GM19023 (cell line): ENCODE measurements at regions not wholly inside any gene's neighbourhood (a gene's known extent, or its start where the extent isn't known, plus 50 kb on each side); places are given as distances from the start of the nearest gene placed in this dataset.
"Not testable (repeated sequence)": the region's sequence is repeated elsewhere in the genome, so short reads cannot be mapped to it uniquely, and the experiment has no call there.

Source experiments
- ATAC-seq: cut with Tn5 transposase; IDR thresholded peaks from one replicate; pipeline ENCODE4 v1.9.1; 2021; ENCODE audit warnings: mild to moderate bottlenecking, moderate library complexity; ENCODE audit not compliant: unreplicated experiment

- no peak for ATAC-seq
Observed at GRCh38 chr14:105852378-105853088, 326.1 kb downstream of the TMEM121 start.

GRCh38 chr14:105853089-105853906 lies 326.9 kb downstream of the TMEM121 start:
- ATAC-seq: no peak

DNA sequence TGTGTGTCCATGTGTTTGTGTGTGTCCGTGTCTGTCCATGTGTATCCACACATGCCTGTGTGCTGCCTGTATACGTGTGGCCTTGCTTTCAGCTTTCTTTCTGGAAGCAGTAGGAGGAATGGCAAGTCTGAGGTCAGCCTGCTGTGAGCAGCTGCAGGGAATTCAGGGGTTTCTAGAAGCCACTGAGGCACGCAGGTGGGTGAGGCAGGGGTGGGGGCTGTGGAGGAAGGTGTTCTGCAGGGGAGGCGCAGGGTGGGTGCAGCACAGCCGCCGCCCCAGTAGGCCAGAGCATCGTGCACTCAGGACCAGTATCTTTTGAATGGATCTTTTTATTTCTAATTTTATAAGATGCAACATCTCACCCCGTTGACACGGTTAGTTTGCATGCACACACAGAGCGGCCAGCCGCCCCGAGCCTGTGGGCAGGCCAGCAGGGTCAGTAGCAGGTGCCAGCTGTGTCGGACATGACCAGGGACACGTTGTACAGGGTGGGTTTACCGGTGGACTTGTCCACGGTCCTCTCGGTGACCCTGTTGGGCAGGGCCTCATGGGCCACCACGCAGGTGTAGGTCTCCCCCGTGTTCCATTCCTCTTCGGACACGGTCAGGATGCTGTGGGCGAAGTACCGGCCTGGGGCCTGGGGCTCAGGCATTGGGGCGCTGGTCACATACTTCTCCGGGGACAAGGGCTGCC lies 327.7 kb downstream of the TMEM121 start:
- ATAC-seq: no peak

DNA sequence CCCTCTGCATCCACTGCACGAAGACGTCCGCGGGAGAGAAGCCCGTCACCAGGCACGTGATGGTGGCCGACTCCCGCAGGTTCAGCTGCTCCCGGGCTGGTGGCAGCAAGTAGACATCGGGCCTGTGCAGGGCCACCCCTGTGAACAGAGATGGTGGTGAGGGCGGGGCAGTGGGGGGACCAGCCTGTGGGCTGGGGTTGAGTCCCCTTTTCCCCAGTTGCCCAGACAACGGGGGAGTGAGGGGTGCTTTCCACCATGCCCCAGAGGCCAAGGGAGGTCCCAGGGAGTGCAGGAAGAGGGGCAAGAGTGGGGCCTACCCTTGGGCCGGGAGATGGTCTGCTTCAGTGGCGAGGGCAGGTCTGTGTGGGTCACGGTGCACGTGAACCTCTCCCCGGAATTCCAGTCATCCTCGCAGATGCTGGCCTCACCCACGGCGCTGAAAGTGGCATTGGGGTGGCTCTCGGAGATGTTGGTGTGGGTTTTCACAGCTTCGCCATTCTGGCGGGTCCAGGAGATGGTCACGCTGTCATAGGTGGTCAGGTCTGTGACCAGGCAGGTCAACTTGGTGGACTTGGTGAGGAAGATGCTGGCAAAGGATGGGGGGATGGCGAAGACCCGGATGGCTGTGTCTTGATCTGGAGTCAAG lies 328.3 kb downstream of the TMEM121 start:
- no peak for ATAC-seq

DNA sequence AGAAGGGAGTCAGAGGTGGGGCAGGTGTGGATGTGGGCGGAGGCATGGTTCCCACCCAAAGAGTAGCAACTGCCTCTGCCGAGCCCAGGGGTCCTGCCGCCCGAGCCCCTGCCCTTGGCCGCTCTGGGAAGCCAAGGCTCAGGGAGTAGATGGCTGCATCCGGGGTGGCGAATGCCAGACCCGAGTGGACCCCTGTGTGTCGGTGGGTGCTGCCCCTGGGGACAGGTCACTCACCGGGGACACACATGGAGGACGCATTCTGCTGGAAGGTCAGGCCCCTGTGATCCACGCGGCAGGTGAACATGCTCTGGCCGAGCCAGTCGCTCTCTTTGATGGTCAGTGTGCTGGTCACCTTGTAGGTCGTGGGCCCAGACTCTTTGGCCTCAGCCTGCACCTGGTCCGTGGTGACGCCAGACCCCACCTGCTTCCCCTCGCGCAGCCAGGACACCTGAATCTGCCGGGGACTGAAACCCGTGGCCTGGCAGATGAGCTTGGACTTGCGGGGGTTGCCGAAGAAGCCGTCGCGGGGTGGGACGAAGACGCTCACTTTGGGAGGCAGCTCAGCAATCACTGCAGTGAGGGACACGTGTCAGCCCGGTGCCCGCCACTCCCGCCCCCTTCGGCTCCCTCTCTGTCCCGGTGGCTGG lies 329.0 kb downstream of the TMEM121 start:
- no peak for ATAC-seq

DNA sequence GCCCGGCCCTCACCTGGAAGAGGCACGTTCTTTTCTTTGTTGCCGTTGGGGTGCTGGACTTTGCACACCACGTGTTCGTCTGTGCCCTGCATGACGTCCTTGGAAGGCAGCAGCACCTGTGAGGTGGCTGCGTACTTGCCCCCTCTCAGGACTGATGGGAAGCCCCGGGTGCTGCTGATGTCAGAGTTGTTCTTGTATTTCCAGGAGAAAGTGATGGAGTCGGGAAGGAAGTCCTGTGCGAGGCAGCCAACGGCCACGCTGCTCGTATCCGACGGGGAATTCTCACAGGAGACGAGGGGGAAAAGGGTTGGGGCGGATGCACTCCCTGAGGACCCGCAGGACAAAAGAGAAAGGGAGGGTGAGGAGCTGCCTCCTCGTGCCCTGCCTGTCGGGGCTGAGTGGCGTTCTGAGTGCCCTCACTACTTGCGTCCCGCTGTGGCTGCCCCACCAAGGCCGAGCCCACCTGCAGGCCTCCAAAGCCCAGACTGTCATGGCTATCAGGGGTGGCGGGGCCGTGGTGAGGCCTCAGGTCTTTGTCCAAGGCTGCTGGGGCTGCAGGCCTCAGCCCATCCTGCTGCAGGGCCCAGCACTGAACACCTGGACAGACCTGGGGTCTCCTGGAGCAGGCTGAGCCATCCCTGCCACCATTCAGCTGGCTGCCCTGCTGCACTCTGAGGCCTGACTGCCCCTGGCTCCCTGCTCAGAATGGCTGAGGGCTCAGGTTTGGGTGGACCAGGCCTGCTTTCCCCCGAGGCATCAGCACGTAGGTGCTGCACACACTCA lies 329.7 kb downstream of the TMEM121 start:
- no peak for ATAC-seq

DNA sequence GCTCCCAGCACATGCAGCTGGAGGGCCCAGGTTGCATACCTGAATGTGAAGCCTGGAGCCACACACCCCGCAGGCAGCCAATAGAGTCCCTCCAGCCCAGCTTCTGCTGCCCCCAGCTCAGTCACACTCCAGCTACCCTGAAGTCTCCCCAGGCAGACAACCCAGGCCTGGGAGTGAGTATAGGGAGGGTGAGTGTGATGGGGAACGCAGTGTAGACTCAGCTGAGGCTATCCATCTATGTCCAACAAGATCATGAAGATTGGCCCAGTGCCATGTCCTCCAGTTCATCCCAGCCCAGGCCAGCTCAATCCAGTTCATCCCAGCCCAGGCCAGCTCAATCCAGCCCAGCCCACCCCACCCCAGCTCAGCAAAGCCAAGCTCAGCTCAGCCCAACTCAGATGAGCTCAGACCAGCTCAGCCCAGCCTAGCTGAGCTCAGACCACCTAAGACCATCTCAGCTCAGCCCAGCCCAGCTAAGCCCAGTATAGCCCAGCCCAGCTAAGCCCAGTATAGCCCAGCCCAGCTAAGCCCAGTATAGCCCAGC lies 330.4 kb downstream of the TMEM121 start:
- ATAC-seq: no peak

GRCh38 chr14:105857220-105857825 lies 330.9 kb downstream of the TMEM121 start:
- no peak for ATAC-seq

- no peak for ATAC-seq
Observed at GRCh38 chr14:105857826-105858675, 331.7 kb downstream of the TMEM121 start.

DNA sequence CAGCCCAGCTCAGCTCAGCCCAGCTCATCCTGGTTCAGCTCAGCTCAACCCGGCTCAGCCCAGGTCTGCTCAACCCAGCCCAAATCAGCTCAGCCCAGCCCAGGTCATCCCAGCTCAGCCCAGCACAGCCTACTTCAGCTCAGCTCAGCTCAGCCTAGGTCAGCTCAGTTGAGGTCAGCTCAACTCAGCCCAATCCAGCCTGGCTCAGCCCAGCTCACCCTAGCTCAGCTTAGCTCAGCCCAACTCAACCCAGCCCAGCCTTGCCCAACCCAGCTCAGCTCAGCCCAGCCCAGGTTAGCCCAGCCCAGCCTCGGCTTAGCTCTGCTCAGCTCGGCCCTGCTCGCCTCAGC lies 332.3 kb downstream of the TMEM121 start:
- ATAC-seq: no peak

GRCh38 chr14:105859073-105859716 lies 332.8 kb downstream of the TMEM121 start:
- not testable (repeated sequence) for ATAC-seq

GRCh38 chr14:105859717-105860614 lies 333.6 kb downstream of the TMEM121 start:
- ATAC-seq: no peak

- no peak for ATAC-seq
Observed at GRCh38 chr14:105860615-105861580, 334.5 kb downstream of the TMEM121 start.

GRCh38 chr14:105861985-105862465 lies 335.6 kb downstream of the TMEM121 start:
- ATAC-seq: no peak

DNA sequence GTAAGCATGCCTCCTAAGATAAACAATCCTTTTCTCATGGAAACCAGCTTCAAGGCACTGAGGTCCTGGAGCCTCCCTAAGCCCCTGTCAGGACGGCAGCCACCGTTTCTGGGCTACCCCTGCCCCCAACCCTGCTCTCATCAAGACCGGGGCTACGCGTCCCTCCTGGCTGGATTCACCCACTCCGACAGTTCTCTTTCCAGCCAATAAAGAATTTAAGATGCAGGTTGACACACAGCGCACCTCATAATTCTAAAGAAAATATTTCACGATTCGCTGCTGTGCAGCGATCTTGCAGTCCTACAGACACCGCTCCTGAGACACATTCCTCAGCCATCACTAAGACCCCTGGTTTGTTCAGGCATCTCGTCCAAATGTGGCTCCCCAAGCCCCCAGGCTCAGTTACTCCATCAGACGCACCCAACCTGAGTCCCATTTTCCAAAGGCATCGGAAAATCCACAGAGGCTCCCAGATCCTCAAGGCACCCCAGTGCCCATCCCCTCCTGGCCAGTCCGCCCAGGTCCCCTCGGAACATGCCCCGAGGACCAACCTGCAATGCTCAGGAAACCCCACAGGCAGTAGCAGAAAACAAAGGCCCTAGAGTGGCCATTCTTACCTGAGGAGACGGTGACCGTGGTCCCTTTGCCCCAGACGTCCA lies 336.3 kb downstream of the TMEM121 start:
- no peak for ATAC-seq
